Fibroblast of lung (primary cell): ENCODE measurements at regions not wholly inside any gene's neighbourhood (a gene's known extent, or its start where the extent isn't known, plus 50 kb on each side); places are given as distances from the start of the nearest gene placed in this dataset.

Source experiments
- DNase-seq, 2 donors: peaks; one replicate each; pipeline versions ENCODE4 v3.0.0 to v3.0.0-alpha.2; 2010; ENCODE audit warnings: low read depth in 2 of 2
- H2AFZ ChIP-seq: 2 replicates; pipeline ENCODE4 v1.5.1; 2012; ENCODE audit warnings: low read length, control low read depth, inconsistent platforms
- H3K27ac ChIP-seq: 2 replicates; pipeline ENCODE4 v1.5.1; 2011; ENCODE audit warnings: low read length, control low read depth; ENCODE audit not compliant: insufficient read depth
- H3K27me3 ChIP-seq: 2 replicates; pipeline ENCODE4 v1.5.1; 2011; ENCODE audit warnings: mild to moderate bottlenecking, low read length; ENCODE audit not compliant: control insufficient read depth, insufficient read depth
- H3K36me3 ChIP-seq: 2 replicates; pipeline ENCODE4 v1.5.1; 2011; ENCODE audit warnings: low read length; ENCODE audit not compliant: control insufficient read depth, insufficient read depth
- H3K4me1 ChIP-seq: 2 replicates; pipeline ENCODE4 v1.5.1; 2011; ENCODE audit warnings: low read length; ENCODE audit not compliant: control insufficient read depth, insufficient read depth; ENCODE audit errors: extremely low read depth
- H3K4me2 ChIP-seq: 2 replicates; pipeline ENCODE4 v1.5.1; 2011; ENCODE audit warnings: low read length, control low read depth; ENCODE audit not compliant: insufficient read depth; ENCODE audit errors: extremely low read depth
- H3K4me3 ChIP-seq, 4 experiments: fragments of 200-600 bp in 1 of 4; sonication (generic) in 1 of 4; replicated peaks in 1 of 4; 2 replicates each; pipeline ENCODE4 v1.5.1; 2011 to 2016; ENCODE audit warnings: low read length in 4 of 4, low read depth in 3 of 4, mild to moderate bottlenecking in 3 of 4, control low read depth in 2 of 4, inconsistent platforms in 1 of 4, mixed read lengths in 1 of 4; ENCODE audit not compliant: insufficient read depth in 1 of 4; ENCODE audit errors: control extremely low read depth in 1 of 4
- H3K79me2 ChIP-seq: 2 replicates; pipeline ENCODE4 v1.5.1; 2012; ENCODE audit warnings: mild to moderate bottlenecking, low read length, inconsistent platforms; ENCODE audit not compliant: control insufficient read depth, insufficient read depth
- H3K9ac ChIP-seq: 2 replicates; pipeline ENCODE4 v1.5.1; 2011; ENCODE audit warnings: mild to moderate bottlenecking, low read length, control low read depth; ENCODE audit not compliant: insufficient read depth
- H3K9me3 ChIP-seq: 2 replicates; pipeline ENCODE4 v1.5.1; 2012; ENCODE audit warnings: low read depth, low read length; ENCODE audit not compliant: control insufficient read depth, insufficient read depth
- H4K20me1 ChIP-seq: 2 replicates; pipeline ENCODE4 v1.5.1; 2011; ENCODE audit warnings: low read length; ENCODE audit not compliant: control insufficient read depth, insufficient read depth; ENCODE audit errors: extremely low read depth
- EZH2 ChIP-seq: IDR thresholded peaks from 2 replicates; pipeline ENCODE4 v1.5.1; 2012; ENCODE audit warnings: low read length, control low read depth, mild to moderate bottlenecking; ENCODE audit errors: missing control alignments
- TF ChIP-seq, protein P1 (sequence below), 2 donors: IDR thresholded peaks in 1 of 2; conservative IDR thresholded peaks in 1 of 2; 1 replicate in 1 of 2; 2 replicates in 1 of 2; pipeline ENCODE4 v1.5.1; 2011 to 2012; ENCODE audit warnings: low read length in 2 of 2, control low read depth in 1 of 2, inconsistent platforms in 1 of 2, low read depth in 1 of 2, mild to moderate bottlenecking in 1 of 2

DNA sequence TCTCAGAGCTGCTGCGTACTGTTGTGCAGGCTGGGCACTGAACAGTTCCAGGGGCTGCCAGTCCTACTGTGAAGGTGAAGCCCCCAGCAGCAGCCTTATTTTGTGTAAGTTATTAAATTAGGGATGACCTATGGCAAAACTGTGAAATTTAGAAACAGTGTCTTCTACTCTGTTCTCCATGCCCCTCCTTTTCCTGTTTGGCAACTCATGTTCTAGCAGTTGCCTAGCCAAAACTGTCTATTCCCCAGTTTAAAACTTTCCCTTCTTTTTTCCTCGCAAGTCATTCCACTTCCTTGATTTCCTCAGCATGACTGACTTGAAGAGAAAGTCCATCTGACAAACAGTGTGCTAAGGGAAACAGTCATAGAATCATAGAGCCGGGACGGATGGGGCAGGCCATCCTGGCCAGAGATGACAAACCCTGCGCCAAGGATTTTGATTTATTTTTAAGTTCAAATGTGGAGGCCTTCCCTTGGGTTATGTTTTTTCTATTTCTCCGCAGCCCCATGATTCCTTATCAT is 78.1 kb upstream of the OLFM4 start:
- H3K27ac ChIP-seq: no peak overlapping the region
- no peaks in the 10 kb centered on the region for H3K4me1 ChIP-seq
- TF ChIP-seq EZH2: no peak
- TF ChIP-seq, protein P1, sequence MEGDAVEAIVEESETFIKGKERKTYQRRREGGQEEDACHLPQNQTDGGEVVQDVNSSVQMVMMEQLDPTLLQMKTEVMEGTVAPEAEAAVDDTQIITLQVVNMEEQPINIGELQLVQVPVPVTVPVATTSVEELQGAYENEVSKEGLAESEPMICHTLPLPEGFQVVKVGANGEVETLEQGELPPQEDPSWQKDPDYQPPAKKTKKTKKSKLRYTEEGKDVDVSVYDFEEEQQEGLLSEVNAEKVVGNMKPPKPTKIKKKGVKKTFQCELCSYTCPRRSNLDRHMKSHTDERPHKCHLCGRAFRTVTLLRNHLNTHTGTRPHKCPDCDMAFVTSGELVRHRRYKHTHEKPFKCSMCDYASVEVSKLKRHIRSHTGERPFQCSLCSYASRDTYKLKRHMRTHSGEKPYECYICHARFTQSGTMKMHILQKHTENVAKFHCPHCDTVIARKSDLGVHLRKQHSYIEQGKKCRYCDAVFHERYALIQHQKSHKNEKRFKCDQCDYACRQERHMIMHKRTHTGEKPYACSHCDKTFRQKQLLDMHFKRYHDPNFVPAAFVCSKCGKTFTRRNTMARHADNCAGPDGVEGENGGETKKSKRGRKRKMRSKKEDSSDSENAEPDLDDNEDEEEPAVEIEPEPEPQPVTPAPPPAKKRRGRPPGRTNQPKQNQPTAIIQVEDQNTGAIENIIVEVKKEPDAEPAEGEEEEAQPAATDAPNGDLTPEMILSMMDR (conservative IDR thresholded peaks at IDR 0.05 in 1 of 2, IDR thresholded peaks at IDR 0.05 in 1 of 2; ENCODE audit: low read depth in 1 of 2, low read length in 2 of 2): no peak
- no peak for DNase-seq
- H2AFZ ChIP-seq: no peak overlapping the region
- no peaks in the 10 kb centered on the region for H3K36me3 ChIP-seq
- H3K4me3 ChIP-seq: no peak overlapping the region
- no peaks in the 10 kb centered on the region for H3K9me3 ChIP-seq
- no peaks in the 10 kb centered on the region for H4K20me1 ChIP-seq
- no peak overlapping the region for H3K4me2 ChIP-seq
- no peaks in the 10 kb centered on the region for H3K27me3 ChIP-seq
- no peak overlapping the region for H3K9ac ChIP-seq
- H3K79me2 ChIP-seq: no peaks in the 10 kb centered on the region

DNA sequence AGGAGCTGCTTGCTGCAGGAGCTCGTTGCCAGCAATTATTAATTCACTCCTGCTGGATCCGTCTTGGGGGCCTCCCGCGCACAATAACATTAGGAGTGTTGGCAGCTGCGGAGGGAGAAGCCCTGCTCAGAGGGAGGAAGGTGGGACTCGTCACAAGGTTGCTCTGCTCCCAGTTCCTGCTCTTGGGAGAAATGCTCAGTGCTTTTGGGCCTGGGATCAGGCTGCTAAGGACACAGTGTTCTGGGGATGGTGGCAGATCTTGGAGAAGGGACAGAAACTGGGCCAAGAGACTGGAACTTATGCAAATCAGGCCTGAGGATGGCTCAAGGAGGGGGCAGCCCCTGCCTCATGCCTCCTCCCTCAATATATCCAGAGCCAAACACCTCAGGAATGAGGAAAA is 78.9 kb upstream of the OLFM4 start:
- no peak for TF ChIP-seq EZH2
- TF ChIP-seq, protein P1 (conservative IDR thresholded peaks at IDR 0.05 in 1 of 2, IDR thresholded peaks at IDR 0.05 in 1 of 2; ENCODE audit: low read depth in 1 of 2, low read length in 2 of 2): no peak
- Histone ChIP-seq H3K4me3 (no peak overlapping the region), H3K36me3 (no peaks in the 10 kb centered on the region), H3K27me3 (no peaks in the 10 kb centered on the region), H3K9ac (no peak overlapping the region), H3K27ac (no peak overlapping the region), H3K9me3 (no peaks in the 10 kb centered on the region), H3K4me1 (no peaks in the 10 kb centered on the region), H3K4me2 (no peak overlapping the region), H4K20me1 (no peaks in the 10 kb centered on the region), H3K79me2 (no peaks in the 10 kb centered on the region), H2AFZ (no peak overlapping the region)
- DNase-seq: no peak

DNA sequence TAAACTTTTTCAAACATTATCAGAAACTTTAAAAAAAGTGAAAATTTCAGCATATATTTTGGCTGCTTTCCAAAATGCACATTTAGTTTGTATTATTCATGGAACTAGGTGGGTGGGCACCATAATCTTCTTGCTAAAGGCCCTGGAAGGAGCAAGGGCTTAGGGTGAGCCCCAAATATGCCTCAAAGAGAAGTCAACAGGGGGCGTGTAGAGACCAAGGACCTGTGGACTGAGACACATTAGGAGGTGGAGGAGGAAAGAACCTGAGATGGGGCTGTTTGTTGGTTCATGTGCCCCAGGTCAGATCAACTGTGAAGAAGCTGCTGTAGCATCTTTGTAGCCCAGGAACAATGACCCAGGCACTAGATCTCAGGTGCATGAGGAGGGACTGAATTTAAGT is 79.6 kb upstream of the OLFM4 start:
- Histone ChIP-seq H3K9me3 (no peaks in the 10 kb centered on the region), H4K20me1 (no peaks in the 10 kb centered on the region), H3K4me1 (no peaks in the 10 kb centered on the region), H3K4me2 (no peak overlapping the region), H3K27ac (no peak overlapping the region), H3K4me3 (no peak overlapping the region), H3K36me3 (no peaks in the 10 kb centered on the region), H2AFZ (no peak overlapping the region), H3K9ac (no peak overlapping the region), H3K27me3 (no peaks in the 10 kb centered on the region), H3K79me2 (no peaks in the 10 kb centered on the region)
- DNase-seq: no peak
- TF ChIP-seq, protein P1 (conservative IDR thresholded peaks at IDR 0.05 in 1 of 2, IDR thresholded peaks at IDR 0.05 in 1 of 2; ENCODE audit: low read depth in 1 of 2, low read length in 2 of 2): no peak
- no peak for TF ChIP-seq EZH2
